SK-N-SH (cell line): ENCODE measurements at regions not wholly inside any gene's neighbourhood (a gene's known extent, or its start where the extent isn't known, plus 50 kb on each side); places are given as distances from the start of the nearest gene placed in this dataset.

Source experiments
- CTCF ChIA-PET: fragments of 300-600, 350-600 bp; formaldehyde crosslinking; extraction: SDS; loops from one replicate; lab custom pipeline; 2021; lab: Yijun Ruan, JAX
- POLR2A ChIA-PET: fragments of 350-600 bp; sonication (Branson Sonifier 250); formaldehyde crosslinking; extraction: SDS; loops from one replicate; lab custom pipeline; 2020; ENCODE audit warnings: antibody characterized with exemption, inconsistent platforms; lab: Yijun Ruan, JAX
- DNase-seq: peaks from one replicate; pipeline ENCODE4 v3.0.0; 2012
- H2AFZ ChIP-seq: fragments of 200-600 bp; sonication (generic); 2 replicates; pipeline ENCODE4 v1.8.1; 2016; ENCODE audit warnings: antibody characterized with exemption, mild to moderate bottlenecking, low read depth
- H3F3A ChIP-seq: fragments of 200-600 bp; sonication (generic); replicated peaks from 2 replicates; pipeline ENCODE3; 2016; ENCODE audit warnings: antibody characterized with exemption, mild to moderate bottlenecking; ENCODE audit not compliant: insufficient read depth
- H3K27ac ChIP-seq, 2 experiments: fragments of 200-500 bp in 1 of 2; fragments of 200-600 bp in 1 of 2; sonication (Bioruptor generic) in 1 of 2; sonication (generic), shearing (Covaris generic) in 1 of 2; 2 replicates each; pipeline versions ENCODE4 v1.5.1 to v1.6.1; 2014 to 2016; ENCODE audit warnings: low read depth in 2 of 2, inconsistent platforms in 1 of 2, low read length in 1 of 2, mild to moderate bottlenecking in 1 of 2, mixed read lengths in 1 of 2
- H3K27me3 ChIP-seq: fragments of 200-600 bp; sonication (generic), shearing (Covaris generic); 2 replicates; pipeline ENCODE4 v1.6.1; 2016; ENCODE audit warnings: mixed run types; ENCODE audit not compliant: insufficient read depth
- H3K36me3 ChIP-seq, 2 experiments: fragments of 200-500 bp in 1 of 2; fragments of 200-600 bp in 1 of 2; sonication (Bioruptor generic) in 1 of 2; sonication (generic) in 1 of 2; replicated peaks in 1 of 2; 2 replicates each; pipeline versions ENCODE3 to v1.5.1; 2014 to 2016; ENCODE audit warnings: low read length in 1 of 2, mild to moderate bottlenecking in 1 of 2; ENCODE audit not compliant: insufficient read depth in 2 of 2, control insufficient read depth in 1 of 2
- H3K4me1 ChIP-seq, 2 experiments: fragments of 200-500 bp in 1 of 2; fragments of 200-600 bp in 1 of 2; sonication (Bioruptor generic) in 1 of 2; sonication (generic), shearing (Covaris generic) in 1 of 2; 2 replicates each; pipeline versions ENCODE4 v1.5.1 to v1.6.1; 2014 to 2016; ENCODE audit warnings: low read depth in 1 of 2, low read length in 1 of 2, mixed run types in 1 of 2; ENCODE audit not compliant: insufficient read depth in 2 of 2, control insufficient read depth in 1 of 2
- H3K4me2 ChIP-seq: fragments of 200-600 bp; sonication (generic), shearing (Covaris generic); 2 replicates; pipeline ENCODE4 v1.6.1; 2017; ENCODE audit warnings: mixed run types
- H3K4me3 ChIP-seq, 2 experiments: fragments of 200-500 bp in 1 of 2; fragments of 200-600 bp in 1 of 2; sonication (Bioruptor generic) in 1 of 2; sonication (generic), shearing (Covaris generic) in 1 of 2; 2 replicates each; pipeline versions ENCODE4 v1.5.1 to v1.8.1; 2014 to 2016; ENCODE audit warnings: low read depth in 2 of 2, inconsistent platforms in 1 of 2, low read length in 1 of 2, mild to moderate bottlenecking in 1 of 2, mixed read lengths in 1 of 2, moderate library complexity in 1 of 2
- H3K79me2 ChIP-seq: fragments of 200-600 bp; sonication (generic); 2 replicates; pipeline ENCODE4 v1.8.1; 2017; ENCODE audit warnings: mild to moderate bottlenecking; ENCODE audit not compliant: insufficient read depth
- H3K9ac ChIP-seq: fragments of 200-600 bp; sonication (generic); 2 replicates; pipeline ENCODE4 v1.6.1; 2017; ENCODE audit warnings: mixed run types
- H3K9me2 ChIP-seq: fragments of 200-600 bp; sonication (generic); 2 replicates; pipeline ENCODE4 v1.6.1; 2017; ENCODE audit warnings: mixed run types
- H3K9me3 ChIP-seq: fragments of 200-600 bp; sonication (generic); 2 replicates; pipeline ENCODE4 v1.6.1; 2017; ENCODE audit warnings: mixed run types, mild to moderate bottlenecking, moderate library complexity
- H4K20me1 ChIP-seq: fragments of 200-600 bp; sonication (generic); 2 replicates; pipeline ENCODE4 v1.6.1; 2017; ENCODE audit warnings: mild to moderate bottlenecking, mixed run types; ENCODE audit not compliant: insufficient read depth
- CHD2 ChIP-seq: fragments of 150-350 bp; IDR thresholded peaks from 2 replicates; pipeline ENCODE4 v1.6.1; 2018; ENCODE audit warnings: low read length; ENCODE audit not compliant: partially characterized antibody
- EP300 ChIP-seq, 2 experiments: IDR thresholded peaks; 2 replicates each; pipeline versions ENCODE4 v1.4.0 to v1.6.1; 2012; ENCODE audit warnings: borderline replicate concordance in 1 of 2, low read depth in 1 of 2, low read length in 1 of 2
- MXI1 ChIP-seq: IDR thresholded peaks from 2 replicates; pipeline ENCODE4 v1.6.1; 2012; ENCODE audit warnings: mild to moderate bottlenecking, low read depth, low read length, improper control_type of control experiment
- NFIC ChIP-seq: IDR thresholded peaks from 2 replicates; pipeline ENCODE4 v1.4.0; 2012; ENCODE audit warnings: borderline replicate concordance
- POLR2AphosphoS5 ChIP-seq: IDR thresholded peaks from 2 replicates; pipeline ENCODE4 v1.6.1; 2012; ENCODE audit warnings: low read depth, low read length
- RAD21 ChIP-seq: IDR thresholded peaks from 2 replicates; pipeline ENCODE4 v1.6.1; 2012; ENCODE audit warnings: mild to moderate bottlenecking, low read length
- SIN3A ChIP-seq: IDR thresholded peaks from 2 replicates; pipeline ENCODE4 v1.6.1; 2012; ENCODE audit warnings: low read depth, mild to moderate bottlenecking, low read length, moderate library complexity, borderline replicate concordance
- WGBS: methylation state at CpG from one replicate; pipeline ENCODE4 v1.1.6; 2017; ENCODE audit warnings: low lambda C conversion rate; 5-methylcytosine and 5-hydroxymethylcytosine counted together
- TF ChIP-seq, protein P1 (sequence below): IDR thresholded peaks from 2 replicates; pipeline ENCODE4 v1.4.0; 2012; ENCODE audit warnings: low read depth
- TF ChIP-seq, protein P2 (sequence below): IDR thresholded peaks from 2 replicates; pipeline ENCODE4 v1.4.0; 2012; ENCODE audit warnings: low read depth, borderline replicate concordance
- TF ChIP-seq, protein P3 (sequence below): fragments of 200-600 bp; sonication (generic); IDR thresholded peaks from 2 replicates; pipeline ENCODE4 v1.6.1; 2017; ENCODE audit warnings: antibody characterized with exemption, mild to moderate bottlenecking, moderate library complexity

DNA sequence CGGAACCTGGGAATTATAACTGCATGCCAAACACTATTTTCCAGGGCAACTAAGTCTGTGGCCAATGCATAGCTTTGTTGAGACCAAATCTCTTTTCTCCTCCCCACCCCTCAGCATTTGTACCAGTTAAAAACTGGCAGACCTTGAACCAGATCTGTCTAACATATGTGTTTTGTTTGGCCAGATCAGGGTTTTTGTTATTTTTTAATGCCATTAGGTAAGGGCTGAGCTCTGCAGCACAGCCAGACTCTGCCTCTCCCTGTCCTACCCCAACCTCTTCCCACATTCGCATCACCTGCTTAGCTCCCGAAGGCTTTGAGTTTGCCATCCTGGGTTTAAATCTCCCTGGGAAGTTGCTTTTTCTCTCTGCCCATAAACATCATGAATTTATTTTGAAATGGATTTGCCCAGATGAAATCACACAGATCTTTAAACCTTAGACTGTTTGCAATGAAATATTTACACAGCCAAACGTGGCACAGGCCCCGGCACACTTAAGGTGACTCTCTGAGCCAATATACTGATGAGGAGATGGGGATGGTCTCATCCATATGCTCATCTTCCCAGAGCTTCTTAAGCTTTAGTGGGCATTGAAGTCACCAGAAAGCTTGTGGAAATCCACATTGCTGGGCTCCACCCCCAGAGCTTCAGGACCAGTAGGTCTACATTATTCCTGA lies 54.0 kb upstream of the ALDH1B1 start:
- peaks cover 0 to 22% of the 10 kb centered on the region in 2 experiments; a peak in 1 of 4 replicates for H3K4me1 ChIP-seq
- no peak overlapping the region for H3K4me2 ChIP-seq
- 82% methylated on average over 5 of the region's 5 CpGs for WGBS
- H3K27me3 ChIP-seq: no peaks in the 10 kb centered on the region; the same call in none of the 2 replicates
- ChIA-PET CTCF (interaction anchor here (1.2 to 1.8 kb wide), 6 partner anchors 9 to 425 kb away, joined by 3 to 11 read pairs (median 6); no protein-coding TSS in a partner anchor), POLR2A (no interaction called here)
- TF ChIP-seq NFIC (no peak), CHD2 (no peak), POLR2AphosphoS5 (no peak), RAD21 (0 out of 2 replicates have a peak, but pooled peaks have one; percentile 4), SIN3A (no peak), EP300 (IDR thresholded peaks at IDR 0.05; ENCODE audit: borderline replicate concordance in 1 of 2, low read depth in 1 of 2, low read length in 1 of 2) (peak in 1 of 2 experiments; percentile 42; a peak in 1 of 4 replicates)
- TF ChIP-seq, protein P1, sequence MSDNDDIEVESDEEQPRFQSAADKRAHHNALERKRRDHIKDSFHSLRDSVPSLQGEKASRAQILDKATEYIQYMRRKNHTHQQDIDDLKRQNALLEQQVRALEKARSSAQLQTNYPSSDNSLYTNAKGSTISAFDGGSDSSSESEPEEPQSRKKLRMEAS: no peak
- TF ChIP-seq, protein P2, sequence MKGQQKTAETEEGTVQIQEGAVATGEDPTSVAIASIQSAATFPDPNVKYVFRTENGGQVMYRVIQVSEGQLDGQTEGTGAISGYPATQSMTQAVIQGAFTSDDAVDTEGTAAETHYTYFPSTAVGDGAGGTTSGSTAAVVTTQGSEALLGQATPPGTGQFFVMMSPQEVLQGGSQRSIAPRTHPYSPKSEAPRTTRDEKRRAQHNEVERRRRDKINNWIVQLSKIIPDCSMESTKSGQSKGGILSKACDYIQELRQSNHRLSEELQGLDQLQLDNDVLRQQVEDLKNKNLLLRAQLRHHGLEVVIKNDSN: no peak
- no peaks in the 10 kb centered on the region for H4K20me1 ChIP-seq
- H3F3A ChIP-seq: no peaks in the 10 kb centered on the region
- H2AFZ ChIP-seq: no peak overlapping the region
- no peaks in the 10 kb centered on the region for H3K79me2 ChIP-seq
- H3K36me3 ChIP-seq: no peaks in the 10 kb centered on the region
- no peaks in the 10 kb centered on the region for H3K9me2 ChIP-seq
- no peaks in the 10 kb centered on the region for H3K9me3 ChIP-seq
- H3K9ac ChIP-seq: no peak overlapping the region
- no peak overlapping the region for H3K4me3 ChIP-seq
- peak; percentile 42 for DNase-seq
- peak overlapping the region in 1 of 2 experiments; percentile 60; a peak in 2 of 4 replicates for H3K27ac ChIP-seq

DNA sequence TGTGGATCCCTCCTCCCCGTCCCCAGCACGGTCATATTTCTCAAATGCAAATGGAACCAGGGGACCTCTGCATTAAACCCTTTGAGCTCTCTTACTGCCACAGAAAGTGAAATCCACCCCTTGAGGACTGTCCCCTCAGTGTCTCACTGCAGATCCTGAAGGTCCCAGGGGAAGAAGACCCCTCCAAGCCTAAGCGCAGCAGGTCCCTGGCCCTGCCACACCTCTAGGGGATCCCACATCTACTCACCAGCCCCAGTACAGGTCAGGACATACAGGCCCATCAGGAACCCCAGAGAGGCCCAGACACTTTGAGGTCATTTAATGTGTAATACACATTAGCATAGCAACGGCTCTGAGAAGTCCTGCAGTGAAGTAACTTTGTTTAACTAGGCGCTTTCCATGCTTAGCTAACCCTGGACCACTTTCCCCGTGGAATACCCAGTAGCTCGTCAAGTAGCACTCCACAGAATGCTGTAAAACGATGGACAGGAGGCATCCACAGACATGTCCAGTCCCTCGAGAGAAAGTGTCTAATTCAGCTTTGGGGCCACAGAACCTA lies 54.7 kb upstream of the ALDH1B1 start:
- Histone ChIP-seq H3K79me2 (no peaks in the 10 kb centered on the region), H3K9me2 (no peaks in the 10 kb centered on the region), H3K4me2 (no peak overlapping the region), H4K20me1 (no peaks in the 10 kb centered on the region), H3K27me3 (no peaks in the 10 kb centered on the region; the same call in none of the 2 replicates), H3K9me3 (no peaks in the 10 kb centered on the region), H3K27ac (0 out of 4 replicates have a peak overlapping the region, but pooled peaks of 1 of the 2 experiments have one; percentile 28), H3F3A (no peaks in the 10 kb centered on the region), H3K4me3 (no peak overlapping the region), H3K36me3 (no peaks in the 10 kb centered on the region), H2AFZ (no peak overlapping the region), H3K4me1 (peaks cover 0 to 21% of the 10 kb centered on the region in 2 experiments; a peak in 1 of 4 replicates), H3K9ac (no peak overlapping the region)
- POLR2A ChIA-PET: no interaction called here
- CTCF ChIA-PET: interaction anchor here (1.3 to 1.8 kb wide), 4 partner anchors 14 to 424 kb away, joined by 4 to 11 read pairs (median 8); no protein-coding TSS in a partner anchor
- DNase-seq: no peak
- TF ChIP-seq, protein P3, sequence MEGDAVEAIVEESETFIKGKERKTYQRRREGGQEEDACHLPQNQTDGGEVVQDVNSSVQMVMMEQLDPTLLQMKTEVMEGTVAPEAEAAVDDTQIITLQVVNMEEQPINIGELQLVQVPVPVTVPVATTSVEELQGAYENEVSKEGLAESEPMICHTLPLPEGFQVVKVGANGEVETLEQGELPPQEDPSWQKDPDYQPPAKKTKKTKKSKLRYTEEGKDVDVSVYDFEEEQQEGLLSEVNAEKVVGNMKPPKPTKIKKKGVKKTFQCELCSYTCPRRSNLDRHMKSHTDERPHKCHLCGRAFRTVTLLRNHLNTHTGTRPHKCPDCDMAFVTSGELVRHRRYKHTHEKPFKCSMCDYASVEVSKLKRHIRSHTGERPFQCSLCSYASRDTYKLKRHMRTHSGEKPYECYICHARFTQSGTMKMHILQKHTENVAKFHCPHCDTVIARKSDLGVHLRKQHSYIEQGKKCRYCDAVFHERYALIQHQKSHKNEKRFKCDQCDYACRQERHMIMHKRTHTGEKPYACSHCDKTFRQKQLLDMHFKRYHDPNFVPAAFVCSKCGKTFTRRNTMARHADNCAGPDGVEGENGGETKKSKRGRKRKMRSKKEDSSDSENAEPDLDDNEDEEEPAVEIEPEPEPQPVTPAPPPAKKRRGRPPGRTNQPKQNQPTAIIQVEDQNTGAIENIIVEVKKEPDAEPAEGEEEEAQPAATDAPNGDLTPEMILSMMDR: no peak
- TF ChIP-seq POLR2AphosphoS5 (no peak), MXI1 (no peak)
- WGBS: 65% methylated on average over 9 of the region's 9 CpGs
